IMR-90 (cell line): ENCODE measurements at regions not wholly inside any gene's neighbourhood (a gene's known extent, or its start where the extent isn't known, plus 50 kb on each side); places are given as distances from the start of the nearest gene placed in this dataset.

Source experiments
- ATAC-seq: fragments of 200-7000 bp; cut with Tn5 transposase; 2 replicates; pipeline ENCODE4 v1.9.1; 2020; ENCODE audit warnings: low read depth, mild to moderate bottlenecking, moderate library complexity
- BruUV-seq: library from RNA; stranded (reverse); fragments of 400-500 nt; replicated peaks from 2 replicates; lab custom pipeline; 2021; lab: Mats Ljungman, UMichigan
- CTCF ChIA-PET: fragments of 300-600 bp; formaldehyde crosslinking; extraction: SDS; loops from one replicate; lab custom pipeline; 2021; ENCODE audit warnings: antibody characterized with exemption; lab: Yijun Ruan, JAX
- POLR2A ChIA-PET: fragments of 300-600 bp; sonication (Branson Sonifier 250); formaldehyde crosslinking; loops from one replicate; lab custom pipeline; 2022; ENCODE audit warnings: antibody characterized with exemption; ENCODE audit not compliant: unreplicated experiment; lab: Charles Lee
- DNase-seq: peaks from one replicate; pipeline ENCODE4 v3.0.0; 2013
- H2AFZ ChIP-seq: replicated peaks from 2 replicates; pipeline ENCODE3; 2013; ENCODE audit warnings: low read length, mild to moderate bottlenecking; ENCODE audit not compliant: poor library complexity
- H2AK5ac ChIP-seq: 2 replicates; pipeline ENCODE4 v1.6.1; 2013; ENCODE audit warnings: low read depth, low read length, inconsistent platforms
- H2AK9ac ChIP-seq: replicated peaks from 2 replicates; pipeline ENCODE3; 2013; ENCODE audit warnings: mild to moderate bottlenecking, low read depth, low read length, moderate library complexity; ENCODE audit not compliant: poor library complexity
- H2BK120ac ChIP-seq: 2 replicates; pipeline ENCODE4 v1.6.1; 2013; ENCODE audit warnings: low read depth, low read length, inconsistent platforms
- H2BK15ac ChIP-seq: 3 replicates; pipeline ENCODE4 v1.6.1; 2013; ENCODE audit warnings: low read depth, low read length, inconsistent platforms
- H2BK20ac ChIP-seq: 2 replicates; pipeline ENCODE4 v1.6.1; 2013; ENCODE audit warnings: low read depth, mild to moderate bottlenecking, inconsistent platforms, low read length, moderate library complexity
- H2BK5ac ChIP-seq: 2 replicates; pipeline ENCODE4 v1.6.1; 2013; ENCODE audit warnings: mild to moderate bottlenecking, low read depth, low read length, inconsistent platforms; ENCODE audit not compliant: poor library complexity, severe bottlenecking
- H3K14ac ChIP-seq: replicated peaks from 2 replicates; pipeline ENCODE4 v1.6.1; 2013; ENCODE audit warnings: low read depth, low read length, inconsistent platforms
- H3K18ac ChIP-seq: 2 replicates; pipeline ENCODE4 v1.6.1; 2013; ENCODE audit warnings: low read depth, low read length, control low read depth
- H3K23ac ChIP-seq: 2 replicates; pipeline ENCODE4 v1.6.1; 2013; ENCODE audit warnings: low read depth, low read length, inconsistent platforms
- H3K27ac ChIP-seq: 2 replicates; pipeline ENCODE4 v1.5.1; 2013; ENCODE audit warnings: mild to moderate bottlenecking, control low read depth, low read length; ENCODE audit not compliant: insufficient read depth
- H3K27me3 ChIP-seq: 2 replicates; pipeline ENCODE4 v1.6.1; 2013; ENCODE audit warnings: low read length; ENCODE audit not compliant: control insufficient read depth, insufficient read depth
- H3K36me3 ChIP-seq: 2 replicates; pipeline ENCODE4 v1.6.1; 2013; ENCODE audit warnings: low read length, mixed read lengths; ENCODE audit not compliant: control insufficient read depth, insufficient read depth
- H3K4ac ChIP-seq: 2 replicates; pipeline ENCODE4 v1.6.1; 2013; ENCODE audit warnings: low read depth, low read length, inconsistent platforms
- H3K4me1 ChIP-seq: 2 replicates; pipeline ENCODE4 v1.6.1; 2013; ENCODE audit warnings: low read length, mixed read lengths; ENCODE audit not compliant: control insufficient read depth, insufficient read depth
- H3K4me2 ChIP-seq: 2 replicates; pipeline ENCODE4 v1.6.1; 2013; ENCODE audit warnings: low read depth, mild to moderate bottlenecking, control low read depth, low read length, moderate library complexity
- H3K4me3 ChIP-seq: 2 replicates; pipeline ENCODE4 v1.5.1; 2013; ENCODE audit warnings: low read depth, mild to moderate bottlenecking, control low read depth, low read length, moderate library complexity; ENCODE audit not compliant: insufficient read depth
- H3K56ac ChIP-seq: 2 replicates; pipeline ENCODE4 v1.6.1; 2013; ENCODE audit warnings: low read length, inconsistent platforms; ENCODE audit not compliant: insufficient read depth; ENCODE audit errors: extremely low read depth
- H3K79me1 ChIP-seq, 2 experiments: 2 replicates each; pipeline ENCODE4 v1.6.1; 2013; ENCODE audit warnings: low read length in 2 of 2, inconsistent platforms in 1 of 2, low read depth in 1 of 2
- H3K9ac ChIP-seq: 2 replicates; pipeline ENCODE4 v1.6.1; 2013; ENCODE audit warnings: low read depth, low read length, control low read depth
- H3K9me1 ChIP-seq: 2 replicates; pipeline ENCODE4 v1.6.1; 2013; ENCODE audit warnings: low read length, inconsistent platforms; ENCODE audit not compliant: insufficient read depth
- H3K9me3 ChIP-seq: 2 replicates; pipeline ENCODE4 v1.6.1; 2013; ENCODE audit warnings: low read length; ENCODE audit not compliant: control insufficient read depth, insufficient read depth
- H4K20me1 ChIP-seq: 2 replicates; pipeline ENCODE4 v1.6.1; 2013; ENCODE audit warnings: low read length, inconsistent platforms; ENCODE audit not compliant: insufficient read depth
- H4K5ac ChIP-seq: 2 replicates; pipeline ENCODE4 v1.6.1; 2013; ENCODE audit warnings: mild to moderate bottlenecking, low read depth, low read length, control low read depth
- H4K8ac ChIP-seq, 2 experiments: 2 replicates each; pipeline ENCODE4 v1.6.1; 2013; ENCODE audit warnings: low read depth in 2 of 2, low read length in 2 of 2, control low read depth in 1 of 2, inconsistent platforms in 1 of 2
- H4K91ac ChIP-seq: 2 replicates; pipeline ENCODE4 v1.6.1; 2013; ENCODE audit warnings: low read depth, low read length, inconsistent platforms; ENCODE audit not compliant: insufficient read depth
- MAZ ChIP-seq: IDR thresholded peaks from 2 replicates; pipeline ENCODE4 v1.6.1; 2012; ENCODE audit warnings: low read depth, mild to moderate bottlenecking, low read length, improper control_type of control experiment, moderate library complexity, borderline replicate concordance
- SMC3 ChIP-seq: fragments of 150-350 bp; IDR thresholded peaks from 2 replicates; pipeline ENCODE4 v1.6.1; 2016; ENCODE audit warnings: low read depth, mild to moderate bottlenecking, antibody characterized with exemption, low read length, moderate library complexity
- WGBS, 2 experiments: methylation state at CpG; one replicate each; pipeline versions ENCODE4 v1.1.5 to v1.1.7; 2013; ENCODE audit warnings: missing lambda C conversion rate in 2 of 2; ENCODE audit not compliant: insufficient read length in 1 of 2; ENCODE audit errors: extremely low coverage in 2 of 2; 5-methylcytosine and 5-hydroxymethylcytosine counted together
- dilution Hi-C: fragments of 300-500 bp; cut with HindIII; formaldehyde crosslinking; loops from one replicate; pipeline ENCODE4 v1.14.3; 2018; ENCODE audit warnings: low sequenced_read_pairs; ENCODE audit not compliant: unreplicated experiment
- in situ Hi-C: fragments of 300-500 bp; cut with MboI; formaldehyde crosslinking; loops from 3 replicates; pipeline ENCODE4 v1.14.3; 2019; ENCODE audit warnings: low sequenced_read_pairs, inconsistent platforms, mixed read lengths
- intact Hi-C: fragments of 100-400 bp; cut with micrococcal nuclease; formaldehyde crosslinking; loops from 2 replicates; pipeline ENCODE4 v1.10.0; 2022
- TF ChIP-seq, protein P1 (sequence below): fragments of 150-350 bp; IDR thresholded peaks from 2 replicates; pipeline ENCODE4 v1.6.1; 2016; ENCODE audit warnings: low read depth, mild to moderate bottlenecking, low read length, moderate library complexity, borderline replicate concordance

- dilution Hi-C loops (no loop called here), in situ Hi-C loops (no loop called here), intact Hi-C loops (no loop called here)
- no peak overlapping the region for H2BK120ac ChIP-seq
- no peak overlapping the region for H2BK15ac ChIP-seq
- no peaks in the 10 kb centered on the region for H3K27me3 ChIP-seq
- no peak overlapping the region for H2BK20ac ChIP-seq
- no peak overlapping the region for H3K4ac ChIP-seq
- H3K36me3 ChIP-seq = no peaks in the 10 kb centered on the region
- H4K91ac ChIP-seq = no peak overlapping the region
- H3K4me2 ChIP-seq = no peak overlapping the region
- no peak for ATAC-seq
- H3K23ac ChIP-seq = no peak overlapping the region
- H3K79me1 ChIP-seq = no peaks in the 10 kb centered on the region
- POLR2A ChIA-PET = no interaction called here
- H3K4me3 ChIP-seq = no peak overlapping the region
- no peaks in the 10 kb centered on the region for H4K20me1 ChIP-seq
- TF ChIP-seq MAZ (no peak), SMC3 (no peak)
- TF ChIP-seq, protein P1, sequence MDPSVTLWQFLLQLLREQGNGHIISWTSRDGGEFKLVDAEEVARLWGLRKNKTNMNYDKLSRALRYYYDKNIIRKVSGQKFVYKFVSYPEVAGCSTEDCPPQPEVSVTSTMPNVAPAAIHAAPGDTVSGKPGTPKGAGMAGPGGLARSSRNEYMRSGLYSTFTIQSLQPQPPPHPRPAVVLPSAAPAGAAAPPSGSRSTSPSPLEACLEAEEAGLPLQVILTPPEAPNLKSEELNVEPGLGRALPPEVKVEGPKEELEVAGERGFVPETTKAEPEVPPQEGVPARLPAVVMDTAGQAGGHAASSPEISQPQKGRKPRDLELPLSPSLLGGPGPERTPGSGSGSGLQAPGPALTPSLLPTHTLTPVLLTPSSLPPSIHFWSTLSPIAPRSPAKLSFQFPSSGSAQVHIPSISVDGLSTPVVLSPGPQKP = no peak
- H3K4me1 ChIP-seq = no peaks in the 10 kb centered on the region
- DNase-seq = no peak
- no peak overlapping the region for H2AK5ac ChIP-seq
- H3K9me3 ChIP-seq = no peaks in the 10 kb centered on the region
- no peak overlapping the region for H3K14ac ChIP-seq
- no CpG with 5 or more reads among the region's 5 CpGs for WGBS, 2 experiments
- no peaks in the 10 kb centered on the region for H3K9me1 ChIP-seq
- no peak overlapping the region for H4K5ac ChIP-seq
- H3K27ac ChIP-seq = no peak overlapping the region
- H2BK5ac ChIP-seq = no peak overlapping the region
- no peak overlapping the region for H4K8ac ChIP-seq
- no peak overlapping the region for H3K56ac ChIP-seq
- BruUV-seq = no TSS peak
- no peak overlapping the region for H2AFZ ChIP-seq
- CTCF ChIA-PET = no interaction called here
- H2AK9ac ChIP-seq = no peak overlapping the region
- no peak overlapping the region for H3K18ac ChIP-seq
- no peak overlapping the region for H3K9ac ChIP-seq
Measured at GRCh38 chr11:87660926-87661660, 514.1 kb downstream of the RAB38 start.
